ENCODE measurements at regions not wholly inside any gene's neighbourhood (a gene's known extent, or its start where the extent isn't known, plus 50 kb on each side); places are given as distances from the start of the nearest gene placed in this dataset.

DNA sequence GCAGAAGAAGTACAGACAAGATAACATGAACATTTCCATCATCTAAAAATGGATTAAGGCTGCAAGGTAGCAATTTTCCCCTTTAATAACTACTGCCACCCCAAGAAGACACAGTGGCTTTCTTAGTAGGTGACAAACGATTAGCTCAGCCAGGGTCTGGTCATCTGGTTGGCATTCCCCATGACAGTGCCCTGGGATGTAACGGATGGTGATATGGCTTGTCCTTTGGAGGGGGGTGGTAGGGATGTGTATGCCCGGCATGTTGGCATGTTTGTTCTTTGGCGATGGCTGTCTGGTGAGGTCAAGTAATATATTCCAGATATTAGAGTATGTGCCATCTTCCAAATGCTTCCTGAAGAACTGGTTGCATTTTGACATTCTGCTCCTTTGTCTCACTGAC is 135.6 kb upstream of the ZNF536 start:
- TF ChIP-seq, protein P1, sequence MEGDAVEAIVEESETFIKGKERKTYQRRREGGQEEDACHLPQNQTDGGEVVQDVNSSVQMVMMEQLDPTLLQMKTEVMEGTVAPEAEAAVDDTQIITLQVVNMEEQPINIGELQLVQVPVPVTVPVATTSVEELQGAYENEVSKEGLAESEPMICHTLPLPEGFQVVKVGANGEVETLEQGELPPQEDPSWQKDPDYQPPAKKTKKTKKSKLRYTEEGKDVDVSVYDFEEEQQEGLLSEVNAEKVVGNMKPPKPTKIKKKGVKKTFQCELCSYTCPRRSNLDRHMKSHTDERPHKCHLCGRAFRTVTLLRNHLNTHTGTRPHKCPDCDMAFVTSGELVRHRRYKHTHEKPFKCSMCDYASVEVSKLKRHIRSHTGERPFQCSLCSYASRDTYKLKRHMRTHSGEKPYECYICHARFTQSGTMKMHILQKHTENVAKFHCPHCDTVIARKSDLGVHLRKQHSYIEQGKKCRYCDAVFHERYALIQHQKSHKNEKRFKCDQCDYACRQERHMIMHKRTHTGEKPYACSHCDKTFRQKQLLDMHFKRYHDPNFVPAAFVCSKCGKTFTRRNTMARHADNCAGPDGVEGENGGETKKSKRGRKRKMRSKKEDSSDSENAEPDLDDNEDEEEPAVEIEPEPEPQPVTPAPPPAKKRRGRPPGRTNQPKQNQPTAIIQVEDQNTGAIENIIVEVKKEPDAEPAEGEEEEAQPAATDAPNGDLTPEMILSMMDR (IDR thresholded peaks at IDR 0.05; ENCODE audit: insufficient read depth, low read depth, low read length), result no peak
- TF ChIP-seq EZH2 (IDR thresholded peaks at IDR 0.05; ENCODE audit: insufficient read depth, low read length), result no peak
